Gastrocnemius medialis (tissue), 4 donors: ENCODE measurements at regions not wholly inside any gene's neighbourhood (a gene's known extent, or its start where the extent isn't known, plus 50 kb on each side); places are given as distances from the start of the nearest gene placed in this dataset.

Experiments used
- ATAC-seq, 2 donors: fragments of 150-250 bp; one replicate each; pipeline ENCODE4 v1.9.1; 2016
- DNase-seq, 2 donors: peaks; one replicate each; pipeline ENCODE4 v3.0.0-alpha.2; 2019
- H3K27ac ChIP-seq, 4 donors: fragments of 200-600 bp; sonication (generic); 1 replicate in 1 of 4; 2 replicates in 3 of 4; pipeline ENCODE4 v1.5.1; 2016 to 2018; ENCODE audit warnings: mild to moderate bottlenecking in 2 of 4, moderate library complexity in 1 of 4
- H3K27me3 ChIP-seq, 3 donors: fragments of 200-600 bp; sonication (generic) in 2 of 3; 1 replicate in 1 of 3; 2 replicates in 2 of 3; pipeline versions ENCODE4 v1.5.1 to v1.6.0; 2016 to 2019; ENCODE audit warnings: mild to moderate bottlenecking in 1 of 3, moderate library complexity in 1 of 3
- H3K36me3 ChIP-seq, 2 donors: fragments of 200-600 bp; sonication (generic) in 1 of 2; one replicate each; pipeline ENCODE4 v1.5.1; 2017 to 2018
- H3K4me1 ChIP-seq, 2 donors: fragments of 200-600 bp; sonication (generic) in 1 of 2; one replicate each; pipeline ENCODE4 v1.5.1; 2016 to 2017; ENCODE audit warnings: mild to moderate bottlenecking in 2 of 2
- H3K4me3 ChIP-seq, 4 donors: fragments of 200-600 bp; sonication (generic) in 3 of 4; 1 replicate in 1 of 4; 2 replicates in 3 of 4; pipeline ENCODE4 v1.5.1; 2016 to 2019; ENCODE audit warnings: mild to moderate bottlenecking in 2 of 4
- H3K9me3 ChIP-seq, 3 donors: fragments of 200-600 bp; sonication (generic) in 2 of 3; 1 replicate in 1 of 3; 2 replicates in 2 of 3; pipeline ENCODE4 v1.5.1; 2016 to 2019
- CTCF ChIP-seq, 5 experiments: fragments of 450-650 bp in 3 of 5; fragments of 200-600 bp in 2 of 5; sonication (generic) in 2 of 5; IDR thresholded peaks in 4 of 5; conservative IDR thresholded peaks in 1 of 5; 1 replicate in 4 of 5; 2 replicates in 1 of 5; pipeline ENCODE4 v1.5.1; 2016 to 2019; ENCODE audit warnings: antibody characterized with exemption in 5 of 5, mild to moderate bottlenecking in 3 of 5, moderate library complexity in 3 of 5
- POLR2A ChIP-seq, 2 donors: fragments of 450-650 bp; IDR thresholded peaks; one replicate each; pipeline ENCODE4 v1.6.1; 2017; ENCODE audit warnings: antibody characterized with exemption in 2 of 2, mild to moderate bottlenecking in 2 of 2, moderate library complexity in 2 of 2
- in situ Hi-C, 4 donors: fragments of 200-750 bp; cut with MboI; loops; one replicate each; pipeline versions ENCODE4 v1.15.0 to v1.8.0; 2017; ENCODE audit warnings: low sequenced_read_pairs in 4 of 4
- intact Hi-C: fragments of 100-400 bp; cut with DNase I; formaldehyde crosslinking; loops from one replicate; pipeline ENCODE4 v1.15.1; 2023; ENCODE audit warnings: low total_unique reads

DNA sequence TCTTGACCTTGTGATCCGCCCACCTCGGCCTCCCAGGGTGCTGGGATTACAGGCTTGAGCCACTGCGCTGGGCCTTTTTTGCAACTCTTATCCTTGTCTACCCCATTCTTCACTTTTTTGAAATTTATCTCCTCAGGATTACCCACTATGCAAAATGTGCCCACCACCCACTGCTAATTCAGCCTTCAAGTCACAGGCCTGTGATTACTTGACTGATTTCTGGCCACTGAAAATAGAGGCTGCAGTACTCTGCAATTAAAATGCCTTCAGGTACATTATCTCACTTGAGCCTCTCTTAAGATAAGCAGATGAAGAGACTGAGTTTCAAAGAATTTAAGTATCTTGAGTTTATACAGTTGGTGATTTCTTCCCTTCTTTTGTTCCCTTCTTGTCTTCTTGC is 112.4 kb upstream of the SPATA31D4 start:
- no peak for TF ChIP-seq POLR2A (IDR thresholded peaks at IDR 0.05)

DNA sequence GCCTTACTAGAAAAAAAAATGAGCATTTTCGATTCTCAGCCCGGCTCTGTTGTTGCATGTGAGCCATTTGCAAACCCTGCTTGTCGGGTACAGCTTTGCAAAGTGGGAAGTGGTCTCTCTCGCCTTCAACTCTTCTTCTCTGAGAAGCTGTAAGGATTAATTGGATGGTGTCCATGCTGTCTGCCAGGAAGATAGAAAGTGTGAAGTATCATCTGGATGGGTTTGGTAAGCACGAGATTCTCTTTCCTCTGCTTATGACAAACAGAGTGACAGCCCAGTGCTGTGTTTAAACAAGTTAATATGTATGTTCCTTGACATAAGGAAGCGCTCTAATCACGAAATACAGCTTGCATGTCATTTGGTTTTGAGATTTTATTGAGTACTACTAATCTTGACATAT is 109.1 kb upstream of the SPATA31D4 start:
- in situ Hi-C loops, result no loop called here
- Histone ChIP-seq H3K9me3 (no peaks in the 10 kb centered on the region), H3K4me3 (no peak overlapping the region), H3K27ac (no peak overlapping the region), H3K27me3 (no peaks in the 10 kb centered on the region), H3K36me3 (no peaks in the 10 kb centered on the region), H3K4me1 (peaks cover 12% of the 10 kb centered on the region in 2 donors)
- DNase-seq, result no peak
- no peak for TF ChIP-seq CTCF (IDR thresholded peaks at IDR 0.05 in 4 of 5, conservative IDR thresholded peaks at IDR 0.05 in 1 of 5)
- no peak for TF ChIP-seq POLR2A (IDR thresholded peaks at IDR 0.05)
- intact Hi-C loops, result no loop called here
- ATAC-seq, result no peak

More for the DNA sequence above, 112.4 kb upstream of the SPATA31D4 start:
- intact Hi-C loops (no loop called here), in situ Hi-C loops (no loop called here)
- ATAC-seq (no peak), DNase-seq (no peak)
- H3K9me3 ChIP-seq, result no peaks in the 10 kb centered on the region
- H3K36me3 ChIP-seq, result no peaks in the 10 kb centered on the region
- peaks cover 12 to 15% of the 10 kb centered on the region in 2 donors for H3K4me1 ChIP-seq
- H3K4me3 ChIP-seq, result no peak overlapping the region
- H3K27me3 ChIP-seq, result no peaks in the 10 kb centered on the region
- H3K27ac ChIP-seq, result no peak overlapping the region

DNA sequence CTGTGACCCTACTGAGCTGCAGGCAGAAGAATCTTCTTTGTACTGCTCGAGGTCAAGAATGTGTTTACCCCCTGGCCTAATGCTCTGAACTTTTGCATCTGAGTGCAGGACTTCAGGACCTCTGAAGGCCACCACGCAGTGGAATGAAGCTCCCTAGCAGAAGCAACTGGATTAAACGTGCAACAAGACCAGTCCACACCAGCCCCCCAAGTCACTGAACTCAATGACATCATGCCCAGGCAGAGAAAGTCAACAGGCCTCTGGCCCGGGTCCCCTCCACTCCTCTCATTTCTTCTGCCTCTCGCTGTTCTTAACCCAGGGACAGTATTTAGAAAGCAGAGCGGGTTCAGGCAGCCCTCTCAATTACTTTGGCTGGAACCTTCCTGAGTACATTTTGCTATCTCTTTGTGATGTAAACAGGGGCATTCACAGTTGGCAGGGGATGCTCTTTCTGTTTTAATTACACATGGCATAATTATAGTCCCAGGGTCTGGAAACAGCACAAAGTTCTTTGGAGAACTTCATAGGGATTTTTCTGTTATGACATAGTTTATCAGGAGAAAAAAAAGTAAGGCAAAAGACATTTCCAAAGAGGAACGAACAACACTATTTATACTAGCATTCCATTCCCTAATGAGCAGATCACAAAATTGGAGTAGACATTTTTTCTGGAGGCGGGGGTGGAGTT is 108.2 kb upstream of the SPATA31D4 start:
- in situ Hi-C loops, result no loop called here
- Histone ChIP-seq H3K27ac (no peak overlapping the region), H3K27me3 (no peaks in the 10 kb centered on the region), H3K4me1 (peaks cover 3% of the 10 kb centered on the region in 2 donors), H3K36me3 (no peaks in the 10 kb centered on the region), H3K9me3 (no peaks in the 10 kb centered on the region), H3K4me3 (no peak overlapping the region)
- no peak for TF ChIP-seq CTCF (IDR thresholded peaks at IDR 0.05 in 4 of 5, conservative IDR thresholded peaks at IDR 0.05 in 1 of 5)
- no peak for TF ChIP-seq POLR2A (IDR thresholded peaks at IDR 0.05)
- intact Hi-C loops, result no loop called here
- DNase-seq (no peak), ATAC-seq (no peak)

DNA sequence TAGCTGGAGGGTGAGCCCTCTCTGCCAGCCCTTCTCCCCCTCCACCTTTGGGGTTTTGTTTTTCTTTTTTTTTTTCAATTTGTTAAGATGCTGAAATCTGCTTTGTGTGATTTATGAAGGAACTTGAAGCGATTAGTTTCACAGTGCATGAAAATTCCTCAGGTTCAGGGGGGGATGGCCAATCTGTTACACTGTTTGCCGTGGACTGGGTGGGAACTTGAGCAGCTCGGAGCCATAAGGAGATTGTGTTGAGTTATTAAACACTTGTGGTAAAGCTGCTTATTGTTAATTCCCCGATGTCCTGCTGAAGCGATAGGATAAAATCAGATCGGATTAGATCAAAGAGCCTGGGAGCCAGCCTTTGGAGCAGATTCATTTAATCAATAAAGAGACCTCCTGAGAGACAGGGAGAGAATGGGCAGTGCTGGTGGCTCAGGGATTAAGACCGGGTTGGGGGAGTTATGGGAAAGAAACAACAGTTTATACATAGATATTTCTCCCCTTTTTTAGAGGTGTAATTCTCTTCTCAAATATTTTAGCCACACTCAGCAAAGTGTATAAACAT is 105.8 kb upstream of the SPATA31D4 start:
- no peak for DNase-seq
- in situ Hi-C loops, result no loop called here
- no peak overlapping the region for H3K27ac ChIP-seq
- H3K9me3 ChIP-seq, result no peaks in the 10 kb centered on the region
- intact Hi-C loops, result no loop called here
- no peaks in the 10 kb centered on the region for H3K4me1 ChIP-seq
- TF ChIP-seq POLR2A (IDR thresholded peaks at IDR 0.05), result no peak
- no peak for TF ChIP-seq CTCF (IDR thresholded peaks at IDR 0.05 in 4 of 5, conservative IDR thresholded peaks at IDR 0.05 in 1 of 5)
- H3K27me3 ChIP-seq, result no peaks in the 10 kb centered on the region
- H3K36me3 ChIP-seq, result no peaks in the 10 kb centered on the region
- no peak overlapping the region for H3K4me3 ChIP-seq
- ATAC-seq, result no peak

DNA sequence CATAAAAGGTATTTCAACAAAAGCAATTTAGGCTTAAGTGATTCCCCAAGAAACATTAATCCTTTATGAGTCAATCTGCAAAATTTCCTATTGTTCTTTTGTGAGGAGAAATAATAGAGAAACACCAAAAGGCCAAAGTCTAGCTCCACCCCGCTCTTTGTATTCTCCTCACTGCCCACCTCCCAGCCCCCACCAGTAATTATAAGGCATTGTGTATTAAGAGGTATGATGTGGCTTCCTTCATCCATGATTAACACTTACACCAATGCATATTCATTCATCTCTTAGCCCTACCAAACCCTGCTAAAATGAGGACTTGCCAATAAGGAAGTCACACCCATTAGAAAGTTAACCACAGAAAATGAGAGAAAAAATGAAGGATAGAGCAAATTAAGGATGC is 105.3 kb upstream of the SPATA31D4 start:
- no peak overlapping the region for H3K27ac ChIP-seq
- TF ChIP-seq CTCF (IDR thresholded peaks at IDR 0.05 in 4 of 5, conservative IDR thresholded peaks at IDR 0.05 in 1 of 5) (no peak), POLR2A (IDR thresholded peaks at IDR 0.05) (no peak)
- H3K4me1 ChIP-seq, result no peaks in the 10 kb centered on the region
- H3K4me3 ChIP-seq, result no peak overlapping the region
- DNase-seq (no peak), ATAC-seq (no peak)
- H3K9me3 ChIP-seq, result no peaks in the 10 kb centered on the region
- intact Hi-C loops, result no loop called here
- no peaks in the 10 kb centered on the region for H3K27me3 ChIP-seq
- in situ Hi-C loops, result no loop called here
- no peaks in the 10 kb centered on the region for H3K36me3 ChIP-seq
